Parathyroid adenoma (tissue), 2 donors: ENCODE measurements at regions not wholly inside any gene's neighbourhood (a gene's known extent, or its start where the extent isn't known, plus 50 kb on each side); places are given as distances from the start of the nearest gene placed in this dataset.

ENCODE experiments used
- H2AFZ ChIP-seq: fragments of 300-600 bp; sonication (generic); one replicate; pipeline ENCODE4 v1.7.0; 2017; ENCODE audit warnings: antibody characterized with exemption, mild to moderate bottlenecking
- H3K27ac ChIP-seq: fragments of 300-600 bp; sonication (generic); one replicate; pipeline ENCODE4 v1.7.0; 2017
- H3K27me3 ChIP-seq: fragments of 300-600 bp; sonication (generic); one replicate; pipeline ENCODE4 v1.7.0; 2017; ENCODE audit warnings: low read length; ENCODE audit not compliant: control insufficient read depth, insufficient read depth
- H3K36me3 ChIP-seq: fragments of 300-600 bp; sonication (generic); one replicate; pipeline ENCODE4 v1.7.0; 2017; ENCODE audit warnings: low read length; ENCODE audit not compliant: control insufficient read depth, insufficient read depth
- H3K4me1 ChIP-seq: fragments of 300-600 bp; sonication (generic); one replicate; pipeline ENCODE4 v1.7.0; 2017; ENCODE audit warnings: control low read depth
- H3K4me2 ChIP-seq: fragments of 300-600 bp; sonication (generic); one replicate; pipeline ENCODE4 v1.7.0; 2017; ENCODE audit warnings: low read length
- H3K4me3 ChIP-seq: fragments of 300-600 bp; sonication (generic); one replicate; pipeline ENCODE4 v1.7.0; 2017; ENCODE audit warnings: low read depth, low read length
- H3K79me2 ChIP-seq: fragments of 300-600 bp; sonication (generic); one replicate; pipeline ENCODE4 v1.7.0; 2017; ENCODE audit warnings: control low read depth
- H3K9ac ChIP-seq: fragments of 300-600 bp; sonication (generic); one replicate; pipeline ENCODE4 v1.7.0; 2017; ENCODE audit warnings: mild to moderate bottlenecking
- H3K9me3 ChIP-seq: fragments of 300-600 bp; sonication (generic); one replicate; pipeline ENCODE4 v1.7.0; 2017; ENCODE audit warnings: low read length; ENCODE audit not compliant: control insufficient read depth
- CTCF ChIP-seq: fragments of 300-600 bp; sonication (generic); IDR thresholded peaks from one replicate; pipeline ENCODE4 v1.7.0; 2017; ENCODE audit warnings: antibody characterized with exemption, mild to moderate bottlenecking
- donor health status: primary hyperparathyroidism.

DNA sequence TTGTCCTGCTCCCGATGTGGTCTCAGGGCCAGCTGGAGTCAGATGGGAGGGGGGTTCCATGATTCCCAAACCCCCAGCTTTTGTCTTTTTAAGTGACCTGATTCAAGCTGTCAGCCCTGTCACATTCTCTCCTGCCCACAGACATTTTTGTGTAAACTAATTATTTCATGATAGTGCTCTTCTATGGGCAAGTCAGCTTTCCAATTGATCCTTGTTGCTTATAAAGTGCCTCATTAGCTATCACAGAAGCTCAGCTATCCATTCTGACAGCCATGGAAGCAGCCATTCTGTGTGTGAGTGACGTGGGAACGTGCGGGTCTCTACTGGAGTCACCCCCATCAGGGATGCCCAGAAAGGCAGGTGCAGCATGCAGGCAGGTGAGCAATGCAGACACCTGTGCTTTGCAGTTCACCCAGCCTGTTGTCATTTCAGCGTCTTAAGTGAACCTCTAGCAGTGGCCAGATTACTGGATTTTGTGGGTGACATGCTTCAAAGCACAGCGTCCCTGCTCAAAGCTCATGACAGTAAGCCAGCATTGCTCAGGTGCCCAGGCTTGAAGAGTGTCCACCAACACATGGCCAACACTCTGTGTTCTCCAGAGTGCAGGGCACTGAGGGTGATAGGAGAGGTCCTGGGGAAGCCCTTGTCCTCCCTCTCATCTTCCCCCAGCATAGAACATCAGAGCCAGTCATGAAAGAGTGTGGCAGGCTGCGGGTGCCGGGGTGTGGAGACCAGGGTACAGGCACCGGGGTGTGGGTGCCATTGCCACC lies 162.1 kb upstream of the SH3BP4 start:
- Histone ChIP-seq H3K9me3 (no peaks in the 10 kb centered on the region), H3K36me3 (no peaks in the 10 kb centered on the region), H3K4me2 (no peak overlapping the region), H2AFZ (no peak overlapping the region), H3K79me2 (no peaks in the 10 kb centered on the region), H3K4me3 (no peak overlapping the region), H3K27me3 (no peaks in the 10 kb centered on the region), H3K4me1 (no peaks in the 10 kb centered on the region), H3K9ac (no peak overlapping the region), H3K27ac (no peak overlapping the region)
- TF ChIP-seq CTCF = no peak

GRCh38 chr2:234788841-234789240 lies 163.0 kb upstream of the SH3BP4 start:
- H3K9me3 ChIP-seq = no peaks in the 10 kb centered on the region
- no peaks in the 10 kb centered on the region for H3K27me3 ChIP-seq
- TF ChIP-seq CTCF = no peak
- H3K27ac ChIP-seq = no peak overlapping the region
- H2AFZ ChIP-seq = no peak overlapping the region
- H3K4me3 ChIP-seq = no peak overlapping the region
- no peak overlapping the region for H3K4me2 ChIP-seq
- H3K9ac ChIP-seq = no peak overlapping the region
- no peaks in the 10 kb centered on the region for H3K79me2 ChIP-seq
- H3K36me3 ChIP-seq = no peaks in the 10 kb centered on the region
- no peaks in the 10 kb centered on the region for H3K4me1 ChIP-seq

DNA sequence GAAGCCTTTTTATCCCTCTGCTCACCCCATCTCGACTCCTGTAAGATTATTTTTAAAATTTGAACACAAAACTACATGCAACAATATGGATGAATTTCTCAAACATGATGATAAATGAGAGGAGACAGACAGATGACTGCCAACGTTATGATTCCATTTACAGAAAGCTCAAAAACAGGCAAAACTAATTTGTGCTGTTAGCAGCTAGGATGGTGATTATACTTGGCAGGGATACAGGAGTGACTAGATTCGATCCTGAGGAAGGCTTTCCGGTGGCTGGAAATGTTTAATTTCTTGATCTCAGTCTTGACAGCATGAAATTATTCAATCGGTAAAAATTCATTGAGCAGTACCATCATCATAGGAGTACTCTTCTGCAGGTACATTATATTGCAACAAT lies 163.4 kb upstream of the SH3BP4 start:
- H3K9me3 ChIP-seq = no peaks in the 10 kb centered on the region
- no peaks in the 10 kb centered on the region for H3K27me3 ChIP-seq
- no peak overlapping the region for H3K4me3 ChIP-seq
- no peaks in the 10 kb centered on the region for H3K4me1 ChIP-seq
- no peak overlapping the region for H3K4me2 ChIP-seq
- no peak for TF ChIP-seq CTCF
- no peak overlapping the region for H3K9ac ChIP-seq
- H3K79me2 ChIP-seq = no peaks in the 10 kb centered on the region
- no peaks in the 10 kb centered on the region for H3K36me3 ChIP-seq
- H2AFZ ChIP-seq = no peak overlapping the region
- no peak overlapping the region for H3K27ac ChIP-seq

- no peaks in the 10 kb centered on the region for H3K36me3 ChIP-seq
- H2AFZ ChIP-seq = no peak overlapping the region
- no peak overlapping the region for H3K27ac ChIP-seq
- H3K9me3 ChIP-seq = no peaks in the 10 kb centered on the region
- no peak for TF ChIP-seq CTCF
- no peaks in the 10 kb centered on the region for H3K27me3 ChIP-seq
- no peak overlapping the region for H3K4me3 ChIP-seq
- H3K4me1 ChIP-seq = no peaks in the 10 kb centered on the region
- no peak overlapping the region for H3K4me2 ChIP-seq
- no peaks in the 10 kb centered on the region for H3K79me2 ChIP-seq
- H3K9ac ChIP-seq = no peak overlapping the region
These were observed 164.7 kb upstream of the SH3BP4 start for GRCh38 chr2:234787114-234787513.
